Right renal cortex interstitium (tissue), 3 donors: ENCODE measurements at regions not wholly inside any gene's neighbourhood (a gene's known extent, or its start where the extent isn't known, plus 50 kb on each side); places are given as distances from the start of the nearest gene placed in this dataset.

Source experiments
- DNase-seq, 3 donors: peaks; one replicate each; pipeline ENCODE4 v3.0.0-alpha.2; 2013; ENCODE audit warnings: low read depth in 3 of 3, low spot score in 2 of 3

DNA sequence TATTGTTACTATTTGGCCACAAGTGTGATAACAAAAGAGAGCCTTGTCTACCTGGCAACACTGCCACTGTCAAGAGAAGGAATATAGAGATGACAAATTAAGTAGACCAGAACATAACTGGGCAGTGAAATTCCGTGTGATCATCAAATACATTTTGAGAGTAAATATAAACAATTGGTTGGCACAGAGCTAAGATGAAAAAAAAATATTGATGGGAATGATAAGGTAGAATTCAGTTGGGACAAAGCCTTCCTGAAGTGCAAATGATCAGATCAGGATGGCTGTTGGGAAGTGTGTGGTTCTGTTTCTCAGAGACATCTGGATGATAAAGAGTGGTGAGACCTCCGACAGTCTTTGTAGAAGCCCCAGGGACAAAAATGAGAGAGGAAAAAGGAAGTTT is 205.5 kb upstream of the CAMK1G start:
- DNase-seq, result no peak

DNA sequence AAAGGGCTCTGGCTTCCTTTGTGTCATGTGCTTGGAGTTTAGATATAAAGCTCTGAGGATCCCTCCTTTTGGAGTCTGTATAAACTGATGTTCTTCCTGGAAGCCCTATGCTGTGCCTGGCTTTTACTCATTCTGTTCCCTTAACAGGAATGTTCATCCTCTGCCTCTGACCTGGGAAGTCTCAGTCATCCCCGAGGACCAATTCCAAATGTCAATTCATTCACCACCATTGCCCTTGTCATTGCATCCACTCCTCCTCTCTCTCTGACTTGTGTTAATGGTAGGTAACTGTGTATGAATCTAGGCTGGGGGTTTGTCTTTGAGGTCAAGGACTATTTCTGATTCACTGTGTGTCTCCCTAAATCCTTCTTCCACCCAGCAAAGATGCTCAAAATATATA is 204.2 kb upstream of the CAMK1G start:
- DNase-seq, result no peak

DNA sequence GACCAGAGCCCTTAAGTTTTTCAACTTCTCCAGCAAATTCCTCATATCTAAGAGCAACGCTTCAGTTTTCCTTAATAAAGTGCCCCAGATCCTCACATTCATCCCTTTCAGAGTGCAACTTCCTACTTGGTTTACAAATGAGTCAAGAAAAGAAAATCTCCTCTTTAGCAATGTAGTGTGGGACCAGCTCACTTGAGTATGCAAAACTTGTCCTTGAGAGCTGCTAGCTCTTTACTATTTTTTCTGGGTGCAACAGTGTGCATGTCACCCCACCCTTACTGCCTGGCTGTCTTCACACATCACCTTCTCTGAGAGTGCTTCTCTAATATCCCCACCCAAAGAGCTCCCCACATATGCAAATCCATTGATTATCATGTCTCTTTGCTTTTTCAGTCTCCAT is 203.1 kb upstream of the CAMK1G start:
- no peak for DNase-seq

DNA sequence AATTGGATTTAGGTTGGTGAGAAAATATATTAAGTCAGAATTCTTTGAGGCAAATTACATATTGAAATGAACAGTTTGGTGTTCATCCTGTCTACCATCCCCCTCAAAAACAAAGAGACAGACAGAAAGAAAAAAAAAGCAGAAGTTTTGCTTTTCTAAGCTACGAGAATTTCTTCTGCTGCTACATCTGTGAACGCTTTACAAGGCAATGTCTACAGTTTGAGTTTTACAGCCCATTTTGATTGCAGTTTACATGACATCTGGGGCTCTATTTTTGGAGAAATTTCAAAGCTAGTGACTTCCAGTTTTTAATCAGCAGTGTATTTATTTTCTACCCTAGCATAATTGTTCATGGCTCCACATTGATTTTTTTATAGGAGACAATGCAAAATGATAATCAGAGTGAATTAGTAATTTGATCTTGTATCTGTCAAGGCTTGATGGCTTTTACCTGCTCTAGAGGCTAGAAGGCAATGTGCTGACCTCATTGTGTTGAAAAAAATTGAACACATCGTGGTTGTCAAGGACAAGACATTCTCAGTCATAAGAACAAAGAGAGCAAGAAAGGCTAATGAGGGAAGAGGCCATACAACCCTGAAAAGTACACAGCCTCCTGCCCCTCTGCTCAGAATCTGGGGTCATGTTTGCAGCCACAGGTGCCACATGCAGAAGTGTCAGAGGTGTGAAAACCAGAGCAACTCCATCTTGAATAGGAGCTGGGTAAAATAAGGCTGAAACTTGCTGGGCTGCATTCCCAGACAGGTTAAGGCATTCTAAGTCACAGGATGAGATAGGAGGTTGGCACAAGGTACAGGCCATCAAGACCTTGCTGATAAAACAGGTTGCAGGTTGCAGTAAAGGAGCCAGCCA is 201.0 kb upstream of the CAMK1G start:
- no peak for DNase-seq

- no peak for DNase-seq
These were observed 200.1 kb upstream of the CAMK1G start for GRCh38 chr1:209383422-209383821.

DNA sequence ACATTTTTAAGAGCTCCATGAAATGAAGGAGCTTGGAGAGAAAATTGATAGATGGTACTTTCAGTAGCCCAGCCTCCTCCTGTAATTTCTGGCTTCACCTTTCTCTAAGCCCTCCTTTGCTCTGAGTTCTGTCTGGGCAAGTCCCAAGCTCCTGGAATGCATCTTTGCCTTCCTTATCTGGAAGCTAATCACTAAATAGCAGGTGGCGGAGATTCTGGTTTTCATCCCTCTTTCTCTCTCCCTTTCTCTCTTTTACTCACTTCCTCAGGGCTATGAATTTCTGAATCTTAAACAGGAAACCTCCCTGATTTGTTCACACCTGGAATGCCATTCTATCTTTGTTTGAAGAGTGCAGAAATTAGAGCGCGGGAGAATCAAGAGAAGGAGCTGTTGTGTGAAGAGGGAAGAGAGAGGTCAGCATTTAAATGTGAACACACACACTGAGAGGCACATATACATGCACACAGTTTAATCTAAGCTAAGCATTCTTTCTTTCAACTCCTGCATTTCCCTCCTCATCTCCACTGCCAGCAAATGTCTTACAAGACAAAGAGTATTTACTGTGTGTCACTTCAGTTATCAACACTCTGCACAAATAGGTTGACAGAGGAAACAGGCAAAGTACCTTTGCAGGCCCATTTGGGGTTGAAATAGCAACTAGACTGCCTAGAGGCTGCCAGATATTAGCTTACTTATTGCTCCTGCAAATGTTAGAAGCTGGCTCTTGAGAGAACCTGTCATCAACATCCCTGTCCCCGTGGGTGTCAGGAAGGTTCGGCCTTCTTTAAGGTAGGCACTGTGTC is 199.4 kb upstream of the CAMK1G start:
- no peak for DNase-seq

GRCh38 chr1:209384710-209385550 is 198.6 kb upstream of the CAMK1G start:
- DNase-seq, result no peak

DNA sequence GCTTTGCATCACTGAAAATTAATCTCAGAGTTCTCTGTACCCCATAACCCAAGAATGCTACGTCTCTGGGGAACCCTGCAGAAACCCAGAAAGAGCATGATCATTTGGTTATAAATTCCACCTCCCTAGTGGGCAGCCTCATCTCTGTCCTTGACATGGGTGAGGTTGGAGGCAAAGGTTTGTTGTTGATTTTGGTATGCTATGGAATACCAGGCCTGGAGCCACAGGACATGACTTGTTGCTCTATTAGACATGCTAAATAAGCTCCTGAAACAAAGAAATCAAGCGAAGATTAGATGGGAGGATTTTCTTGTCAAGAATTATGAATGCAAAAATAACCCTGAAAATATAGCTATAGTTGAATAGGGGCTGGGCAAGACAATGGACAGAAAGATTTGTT is 197.4 kb upstream of the CAMK1G start:
- DNase-seq, result no peak

GRCh38 chr1:209387271-209387968 is 196.1 kb upstream of the CAMK1G start:
- no peak for DNase-seq

GRCh38 chr1:209387969-209388329 is 195.6 kb upstream of the CAMK1G start:
- no peak for DNase-seq

DNA sequence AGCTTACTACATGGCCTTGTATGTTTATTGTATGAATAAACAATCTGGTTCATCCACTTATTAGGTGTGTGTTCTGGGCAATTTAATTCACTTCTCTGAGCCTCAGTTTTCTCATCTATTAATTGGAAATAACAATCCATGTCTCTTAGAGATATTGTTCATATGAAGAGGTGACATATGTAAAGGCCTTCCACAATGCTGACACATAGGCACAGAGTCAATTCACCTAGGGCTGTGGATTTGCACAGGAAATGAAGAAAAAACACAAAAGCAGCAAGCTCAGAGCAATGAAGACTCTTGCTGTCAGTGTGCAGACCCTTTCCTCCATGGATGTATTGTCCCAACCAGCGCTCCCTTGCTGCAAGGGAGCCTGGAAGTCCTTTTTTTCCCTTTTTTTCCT is 195.2 kb upstream of the CAMK1G start:
- no peak for DNase-seq

DNA sequence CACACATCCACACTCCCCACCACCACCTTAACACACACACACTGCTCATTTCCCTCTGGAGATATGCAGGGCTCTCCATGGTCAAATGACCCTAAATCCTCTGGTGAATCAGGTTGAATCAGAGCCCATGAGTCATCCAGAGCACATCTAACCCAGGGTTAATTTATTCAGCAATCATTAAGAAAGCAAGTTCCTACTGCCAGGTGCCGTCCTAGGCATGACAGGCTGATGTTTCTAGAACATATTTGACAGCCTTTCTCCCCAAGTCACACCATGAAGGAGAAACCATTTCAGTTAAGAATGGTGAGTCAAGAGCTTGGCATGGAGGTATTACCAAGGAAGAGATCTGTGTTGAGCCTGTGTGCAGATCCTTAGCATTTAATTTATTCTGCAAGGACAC is 194.3 kb upstream of the CAMK1G start:
- no peak for DNase-seq

DNA sequence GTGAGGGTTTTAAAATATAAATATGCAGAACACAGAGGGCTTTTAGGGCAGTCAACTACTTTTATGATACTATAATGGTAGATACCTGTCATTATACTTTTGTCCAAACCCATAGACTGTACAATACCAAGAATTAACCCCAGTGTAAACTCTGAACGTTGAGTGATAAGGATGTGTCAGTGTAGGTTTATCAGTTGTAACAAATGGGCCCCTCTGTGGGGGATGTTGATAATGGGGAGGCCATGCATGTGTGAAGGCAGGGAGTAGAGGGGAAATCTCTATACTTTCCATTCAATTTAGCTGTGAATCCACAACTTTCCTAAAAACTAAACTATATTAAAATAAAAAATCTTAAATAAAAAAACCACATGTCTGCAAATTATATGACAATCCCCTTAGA is 193.5 kb upstream of the CAMK1G start:
- no peak for DNase-seq

DNA sequence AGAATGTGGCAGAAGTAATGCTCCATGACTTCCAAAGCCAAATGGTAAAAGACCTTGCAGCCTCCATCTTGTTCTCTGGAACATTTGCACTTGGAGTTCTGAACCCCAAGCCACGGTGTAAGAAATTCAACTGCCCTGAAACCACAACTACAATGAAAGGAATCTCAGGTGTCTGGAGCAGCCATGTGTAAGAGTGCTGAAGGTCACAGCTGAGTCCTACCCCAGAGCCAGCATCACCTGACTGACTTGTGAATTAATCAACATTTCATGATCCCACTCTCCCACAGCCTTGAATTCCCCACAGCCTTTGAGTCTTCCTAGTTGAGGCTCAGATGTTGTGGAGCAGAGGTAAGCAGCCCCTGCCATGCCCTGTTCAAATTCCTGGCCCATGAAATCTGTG is 192.8 kb upstream of the CAMK1G start:
- DNase-seq, result no peak

DNA sequence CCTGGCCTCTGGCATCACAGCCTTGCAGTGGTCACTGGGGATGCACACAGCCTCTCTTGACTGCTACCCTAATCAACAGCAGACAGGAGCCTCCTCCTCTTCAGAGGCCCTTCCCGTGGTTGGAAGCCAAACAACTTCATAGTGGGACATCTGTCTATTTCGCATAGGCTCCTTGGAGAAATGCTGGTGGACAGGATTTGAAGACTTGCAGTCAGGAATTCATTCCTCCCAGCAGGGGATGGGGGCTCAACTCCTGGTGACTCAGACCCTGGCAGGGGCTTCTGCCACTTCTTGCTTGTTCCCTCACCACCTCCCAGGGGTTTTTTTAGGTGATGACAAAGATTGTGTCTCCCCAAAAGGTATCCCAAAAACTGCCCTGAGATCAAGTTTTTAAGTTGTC is 191.7 kb upstream of the CAMK1G start:
- DNase-seq, result no peak

DNA sequence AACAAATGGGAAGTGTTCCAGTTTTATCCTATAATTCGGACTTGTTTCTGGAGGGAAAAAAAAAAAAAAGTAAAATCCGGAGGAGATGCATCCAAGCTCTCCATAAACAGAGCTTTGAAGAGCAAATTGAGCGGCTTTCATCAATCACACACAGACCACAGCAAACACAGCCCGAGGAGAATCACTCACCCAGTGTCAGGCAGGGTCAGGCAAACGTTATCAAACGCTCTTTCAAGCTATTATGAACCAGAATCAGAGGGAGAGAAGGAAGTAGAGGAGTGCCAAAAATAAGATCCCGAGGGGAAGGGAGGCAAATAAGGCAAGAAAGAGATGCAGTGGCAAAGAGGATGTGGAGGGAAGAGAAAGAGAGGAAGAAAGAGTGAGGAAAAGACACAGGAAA is 188.3 kb upstream of the CAMK1G start:
- no peak for DNase-seq

DNA sequence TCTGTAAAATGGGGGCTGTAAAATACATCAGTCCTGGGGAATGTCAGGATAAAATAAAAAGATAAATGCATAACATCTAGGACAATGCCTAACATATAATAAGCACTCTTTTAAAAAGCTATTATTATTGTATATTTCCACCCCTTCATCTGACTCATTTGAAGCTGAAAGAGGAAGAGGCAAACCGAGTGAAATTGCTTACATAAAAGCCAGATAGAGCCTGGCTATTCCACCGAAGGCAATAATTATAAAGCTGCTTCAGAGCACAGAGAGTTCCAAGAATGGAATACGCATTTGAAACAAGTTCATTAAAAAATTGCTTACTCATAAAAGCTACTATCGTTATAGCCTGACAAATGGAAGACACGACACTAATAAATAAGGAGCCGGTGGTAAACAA is 186.1 kb upstream of the CAMK1G start:
- no peak for DNase-seq

- DNase-seq, result no peak
These were observed 185.6 kb upstream of the CAMK1G start for GRCh38 chr1:209397910-209398309.

DNA sequence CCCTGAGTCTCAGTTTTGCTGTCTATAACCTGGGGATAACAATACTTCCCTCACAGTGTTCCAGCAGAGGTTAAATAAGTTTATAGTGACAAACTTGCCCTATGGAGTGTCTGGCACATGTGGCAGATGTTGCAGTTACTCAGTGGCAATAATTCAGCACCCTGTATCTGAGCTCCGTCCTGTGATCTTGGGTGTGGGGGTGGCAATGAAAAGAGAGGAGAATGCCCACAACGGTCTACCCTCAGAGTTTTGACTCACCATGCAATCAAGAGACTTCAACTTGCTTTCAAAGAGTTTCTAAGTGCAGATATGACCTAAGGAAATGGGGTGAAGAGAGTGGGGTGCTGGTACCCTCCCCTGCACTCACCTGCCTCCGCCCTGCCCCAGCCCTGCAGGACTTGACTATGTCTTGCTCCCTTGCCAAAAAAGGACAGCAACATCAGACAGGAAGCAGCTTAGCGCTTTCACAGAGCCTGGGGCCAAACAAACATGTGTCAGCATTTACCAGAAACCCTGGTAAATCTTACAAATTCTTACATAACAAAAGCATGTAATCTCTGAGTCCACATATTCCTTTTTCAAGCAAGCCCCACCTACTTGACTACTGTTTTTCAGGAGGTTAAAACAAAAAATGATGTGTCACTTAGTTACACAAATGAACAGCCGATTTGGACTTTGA is 185.1 kb upstream of the CAMK1G start:
- no peak for DNase-seq

GRCh38 chr1:209399800-209400199 is 183.7 kb upstream of the CAMK1G start:
- no peak for DNase-seq
